Mucosa of descending colon (tissue), 3 donors: ENCODE measurements at regions not wholly inside any gene's neighbourhood (a gene's known extent, or its start where the extent isn't known, plus 50 kb on each side); places are given as distances from the start of the nearest gene placed in this dataset.

ENCODE experiments used
- ATAC-seq: fragments of 200-7000 bp; cut with Tn5 transposase; one replicate; pipeline ENCODE4 v1.9.1; 2020; ENCODE audit warnings: mild to moderate bottlenecking, moderate library complexity
- DNase-seq, 3 donors: peaks; one replicate each; pipeline ENCODE4 v3.0.0-alpha.2; 2020
- H3K36me3 ChIP-seq: fragments of 200-600 bp; one replicate; pipeline ENCODE4 v1.8.0; 2021; ENCODE audit warnings: low read depth, mild to moderate bottlenecking
- H3K4me1 ChIP-seq: fragments of 200-600 bp; one replicate; pipeline ENCODE4 v1.8.0; 2021; ENCODE audit warnings: low read depth, mild to moderate bottlenecking
- H3K4me3 ChIP-seq: fragments of 200-600 bp; one replicate; pipeline ENCODE4 v1.8.0; 2021; ENCODE audit warnings: mild to moderate bottlenecking
- H3K9me3 ChIP-seq: fragments of 200-600 bp; one replicate; pipeline ENCODE4 v1.8.0; 2021; ENCODE audit warnings: mild to moderate bottlenecking
- CTCF ChIP-seq: fragments of 200-600 bp; IDR thresholded peaks from one replicate; pipeline ENCODE4 v1.8.0; 2022; ENCODE audit warnings: antibody characterized with exemption, mild to moderate bottlenecking
- intact Hi-C, 2 donors: fragments of 100-400 bp; cut with DNase I in 1 of 2; cut with micrococcal nuclease in 1 of 2; formaldehyde crosslinking; loops; one replicate each; pipeline versions ENCODE4 v1.11.0 to v1.11.1; 2022; cut with DNase I, micrococcal nuclease
- donor health status: DM: no; HTN: no; CAD: no; lungs with moderate emphysema.
- donor health status: DM: no; HTN: no; CAD: no.
- donor health status: DM: no; HTN: yes; CAD: no.

- intact Hi-C loops = no loop called here
- TF ChIP-seq CTCF = no peak
- no peak for ATAC-seq
Measured at GRCh38 chr3:145134738-145135137, 1026.2 kb downstream of the PLOD2 start.

GRCh38 chr3:145144361-145144760 is 1016.6 kb downstream of the PLOD2 start:
- Histone ChIP-seq H3K9me3 (no peaks in the 10 kb centered on the region), H3K36me3 (no peaks in the 10 kb centered on the region), H3K4me3 (no peak overlapping the region), H3K4me1 (no peaks in the 10 kb centered on the region)
- no peak for TF ChIP-seq CTCF
- DNase-seq = no peak
- intact Hi-C loops = no loop called here
- no peak for ATAC-seq

More at GRCh38 chr3:145134738-145135137, 1026.2 kb downstream of the PLOD2 start:
- H3K9me3 ChIP-seq = no peaks in the 10 kb centered on the region
- H3K36me3 ChIP-seq = no peaks in the 10 kb centered on the region
- no peak overlapping the region for H3K4me3 ChIP-seq
- DNase-seq = no peak
- no peaks in the 10 kb centered on the region for H3K4me1 ChIP-seq

GRCh38 chr3:145145461-145145860 is 1015.5 kb downstream of the PLOD2 start:
- intact Hi-C loops = no loop called here
- Histone ChIP-seq H3K4me1 (no peaks in the 10 kb centered on the region), H3K9me3 (no peaks in the 10 kb centered on the region), H3K4me3 (no peak overlapping the region), H3K36me3 (no peaks in the 10 kb centered on the region)
- ATAC-seq (no peak), DNase-seq (no peak)
- no peak for TF ChIP-seq CTCF

GRCh38 chr3:145159640-145160039 is 1001.3 kb downstream of the PLOD2 start:
- no peak for TF ChIP-seq CTCF
- DNase-seq = no peak

GRCh38 chr3:145170121-145170520 is 990.9 kb downstream of the PLOD2 start:
- Histone ChIP-seq H3K9me3 (no peaks in the 10 kb centered on the region), H3K4me3 (no peak overlapping the region), H3K36me3 (no peaks in the 10 kb centered on the region), H3K4me1 (no peaks in the 10 kb centered on the region)
- ATAC-seq (no peak), DNase-seq (no peak)
- intact Hi-C loops = no loop called here
- no peak for TF ChIP-seq CTCF

More at GRCh38 chr3:145159640-145160039, 1001.3 kb downstream of the PLOD2 start:
- Histone ChIP-seq H3K9me3 (no peaks in the 10 kb centered on the region), H3K4me1 (no peaks in the 10 kb centered on the region), H3K4me3 (no peak overlapping the region), H3K36me3 (no peaks in the 10 kb centered on the region)
- intact Hi-C loops = no loop called here
- ATAC-seq = no peak

GRCh38 chr3:145175626-145176025 is 985.4 kb downstream of the PLOD2 start:
- Histone ChIP-seq H3K4me1 (no peaks in the 10 kb centered on the region), H3K9me3 (no peaks in the 10 kb centered on the region), H3K36me3 (no peaks in the 10 kb centered on the region), H3K4me3 (no peak overlapping the region)
- TF ChIP-seq CTCF = no peak
- ATAC-seq (no peak), DNase-seq (no peak)
- intact Hi-C loops = no loop called here
